ENCODE measurements at regions not wholly inside any gene's neighbourhood (a gene's known extent, or its start where the extent isn't known, plus 50 kb on each side); places are given as distances from the start of the nearest gene placed in this dataset.

DNA sequence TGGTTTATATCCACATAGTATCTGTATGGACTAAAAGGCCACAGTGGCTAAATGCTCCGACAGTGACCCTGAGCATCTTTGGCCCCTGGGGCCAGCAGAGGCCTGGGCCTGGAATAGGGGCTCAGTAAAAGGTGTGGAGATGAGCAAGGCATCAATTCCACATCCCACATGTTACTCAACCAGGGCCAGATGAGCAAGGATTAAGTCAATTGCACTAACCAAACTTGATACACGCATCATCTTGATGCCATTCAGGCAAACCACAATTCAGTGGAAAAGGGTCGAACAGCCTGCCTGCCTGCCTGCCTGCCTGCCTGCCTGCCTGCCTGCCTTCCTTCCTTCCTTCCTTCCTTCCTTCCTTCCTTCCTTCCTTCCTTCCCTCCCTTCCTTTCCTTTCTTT, 53.5 kb upstream of the DNAJA2 start:
- TF ChIP-seq SNAPC2 (CRISPR knock-in tag; IDR thresholded peaks at IDR 0.05) (no peak), MXI1 (IDR thresholded peaks at IDR 0.05; ENCODE audit: borderline replicate concordance, low read depth, low read length) (no peak), RBM22 (optimal IDR thresholded peaks at IDR 0.05; ENCODE audit: low read length) (no peak), ZNF10 (CRISPR knock-in tag; IDR thresholded peaks at IDR 0.05; ENCODE audit: borderline replicate concordance, low read depth) (no peak), EZH2 (conservative IDR thresholded peaks at IDR 0.05; ENCODE audit: low read depth, low read length) (no peak), MZF1 (CRISPR knock-in tag; IDR thresholded peaks at IDR 0.05; ENCODE audit: borderline replicate concordance) (no peak), ZNF781 (CRISPR knock-in tag; IDR thresholded peaks at IDR 0.05; ENCODE audit: borderline replicate concordance, not compliant biosample characterization) (no peak), JUND (CRISPR knock-in tag; IDR thresholded peaks at IDR 0.05) (no peak), ARID2 (CRISPR knock-in tag; IDR thresholded peaks at IDR 0.05; ENCODE audit: borderline replicate concordance) (no peak), ZC3H4 (CRISPR knock-in tag; IDR thresholded peaks at IDR 0.05; ENCODE audit: borderline replicate concordance) (no peak)
- TF ChIP-seq, protein P1, sequence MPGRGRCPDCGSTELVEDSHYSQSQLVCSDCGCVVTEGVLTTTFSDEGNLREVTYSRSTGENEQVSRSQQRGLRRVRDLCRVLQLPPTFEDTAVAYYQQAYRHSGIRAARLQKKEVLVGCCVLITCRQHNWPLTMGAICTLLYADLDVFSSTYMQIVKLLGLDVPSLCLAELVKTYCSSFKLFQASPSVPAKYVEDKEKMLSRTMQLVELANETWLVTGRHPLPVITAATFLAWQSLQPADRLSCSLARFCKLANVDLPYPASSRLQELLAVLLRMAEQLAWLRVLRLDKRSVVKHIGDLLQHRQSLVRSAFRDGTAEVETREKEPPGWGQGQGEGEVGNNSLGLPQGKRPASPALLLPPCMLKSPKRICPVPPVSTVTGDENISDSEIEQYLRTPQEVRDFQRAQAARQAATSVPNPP (CRISPR knock-in tag; IDR thresholded peaks at IDR 0.05), result no peak
